ENCODE measurements at regions not wholly inside any gene's neighbourhood (a gene's known extent, or its start where the extent isn't known, plus 50 kb on each side); places are given as distances from the start of the nearest gene placed in this dataset.
A peak's percentile ranks its signal among the peaks of the same experiment; 100 is the strongest.

DNA sequence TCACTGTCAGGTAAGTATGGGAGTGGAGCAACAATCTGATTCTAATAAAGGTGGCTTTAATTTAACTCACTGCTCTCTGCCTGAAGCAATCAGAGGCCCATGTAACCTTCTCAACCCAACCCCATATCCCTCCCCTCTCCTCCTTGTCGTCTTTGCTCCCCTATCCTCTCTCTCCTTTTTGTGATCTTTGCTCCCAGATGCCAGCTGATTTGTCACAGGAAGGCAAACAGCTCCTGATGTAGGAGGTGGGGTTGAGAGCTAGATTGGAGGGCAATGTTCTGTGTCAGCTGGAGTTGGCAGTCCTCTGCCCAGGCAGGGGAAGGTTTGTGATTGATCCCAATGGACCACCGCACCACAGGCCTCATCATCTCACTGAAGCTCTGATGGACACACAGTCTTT, 101.4 kb upstream of the PIK3CG start:
- Histone ChIP-seq H3K9me3 (ENCODE audit: insufficient read depth, low read length) (no peaks in the 10 kb centered on the region), H3K36me3 (ENCODE audit: insufficient read depth, insufficient read length, low read length) (no peaks in the 10 kb centered on the region), H3K4me3 (ENCODE audit: insufficient read length, low read depth) (no peak overlapping the region), H3K27me3 (ENCODE audit: insufficient read depth, insufficient read length) (no peaks in the 10 kb centered on the region), H3K9ac (ENCODE audit: insufficient read length, low read depth) (no peak overlapping the region), H3K4me1 (ENCODE audit: insufficient read depth, insufficient read length) (no peaks in the 10 kb centered on the region)
- no peak for DNase-seq (ENCODE audit: low read depth, low spot score)
- TF ChIP-seq ZNF274 (IDR thresholded peaks at IDR 0.05; ENCODE audit: low read depth, low read length) = no peak
- no peak for TF ChIP-seq SUZ12 (IDR thresholded peaks at IDR 0.05; ENCODE audit: extremely low read depth, insufficient read depth, insufficient read length)
- TF ChIP-seq YY1 (IDR thresholded peaks at IDR 0.05; ENCODE audit: insufficient read depth, insufficient read length) = no peak

- Histone ChIP-seq H3K27me3 (ENCODE audit: insufficient read depth, insufficient read length) (no peaks in the 10 kb centered on the region), H3K4me3 (ENCODE audit: insufficient read length, low read depth) (no peak overlapping the region), H3K36me3 (ENCODE audit: insufficient read depth, insufficient read length, low read length) (no peaks in the 10 kb centered on the region), H3K4me1 (ENCODE audit: insufficient read depth, insufficient read length) (no peaks in the 10 kb centered on the region), H3K9ac (ENCODE audit: insufficient read length, low read depth) (no peak overlapping the region), H3K9me3 (ENCODE audit: insufficient read depth, low read length) (no peaks in the 10 kb centered on the region)
- no peak for DNase-seq (ENCODE audit: low read depth, low spot score)
- TF ChIP-seq YY1 (IDR thresholded peaks at IDR 0.05; ENCODE audit: insufficient read depth, insufficient read length) (peak; percentile 22), SUZ12 (IDR thresholded peaks at IDR 0.05; ENCODE audit: extremely low read depth, insufficient read depth, insufficient read length) (no peak)
These were observed 99.2 kb upstream of the PIK3CG start for GRCh38 chr7:106765727-106766355.

DNA sequence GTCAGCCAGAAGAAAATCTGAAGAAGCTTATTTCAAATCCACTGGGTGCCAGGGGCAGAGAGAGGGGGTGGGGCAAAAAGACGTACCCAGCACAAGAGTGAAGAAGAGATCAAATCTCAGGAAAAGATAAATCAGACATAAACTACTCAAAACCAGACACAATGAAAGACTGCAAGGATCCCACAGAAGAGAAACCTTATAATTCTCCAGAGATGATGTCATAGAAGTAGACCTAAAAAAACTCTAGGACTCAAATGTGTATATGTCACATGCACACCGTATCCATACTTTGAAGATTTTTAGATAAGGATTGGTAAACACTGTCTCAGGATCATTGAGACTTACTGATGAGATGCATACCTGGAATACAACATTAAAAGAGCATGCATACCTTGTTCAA, 98.5 kb upstream of the PIK3CG start:
- Histone ChIP-seq H3K9ac (ENCODE audit: insufficient read length, low read depth) (no peak overlapping the region), H3K27me3 (ENCODE audit: insufficient read depth, insufficient read length) (no peaks in the 10 kb centered on the region), H3K4me1 (ENCODE audit: insufficient read depth, insufficient read length) (no peaks in the 10 kb centered on the region), H3K9me3 (ENCODE audit: insufficient read depth, low read length) (no peaks in the 10 kb centered on the region), H3K36me3 (ENCODE audit: insufficient read depth, insufficient read length, low read length) (no peaks in the 10 kb centered on the region), H3K4me3 (ENCODE audit: insufficient read length, low read depth) (no peak overlapping the region)
- no peak for DNase-seq (ENCODE audit: low read depth, low spot score)
- no peak for TF ChIP-seq ZNF274 (IDR thresholded peaks at IDR 0.05; ENCODE audit: low read depth, low read length)

GRCh38 chr7:106767078-106767477, 98.0 kb upstream of the PIK3CG start:
- H3K4me3 ChIP-seq (ENCODE audit: insufficient read length, low read depth) = no peak overlapping the region

GRCh38 chr7:106767498-106768323, 97.4 kb upstream of the PIK3CG start:
- H3K36me3 ChIP-seq (ENCODE audit: insufficient read depth, insufficient read length, low read length) = no peaks in the 10 kb centered on the region
- H3K9me3 ChIP-seq (ENCODE audit: insufficient read depth, low read length) = no peaks in the 10 kb centered on the region
- H3K27me3 ChIP-seq (ENCODE audit: insufficient read depth, insufficient read length) = no peaks in the 10 kb centered on the region
- DNase-seq (ENCODE audit: low read depth, low spot score) = no peak
- TF ChIP-seq SUZ12 (IDR thresholded peaks at IDR 0.05; ENCODE audit: extremely low read depth, insufficient read depth, insufficient read length) = no peak
- no peak for TF ChIP-seq ZNF274 (IDR thresholded peaks at IDR 0.05; ENCODE audit: low read depth, low read length)
- TF ChIP-seq YY1 (IDR thresholded peaks at IDR 0.05; ENCODE audit: insufficient read depth, insufficient read length) = no peak
- H3K4me3 ChIP-seq (ENCODE audit: insufficient read length, low read depth) = no peak overlapping the region
- no peak overlapping the region for H3K9ac ChIP-seq (ENCODE audit: insufficient read length, low read depth)
- no peaks in the 10 kb centered on the region for H3K4me1 ChIP-seq (ENCODE audit: insufficient read depth, insufficient read length)

More at GRCh38 chr7:106767078-106767477, 98.0 kb upstream of the PIK3CG start:
- H3K9ac ChIP-seq (ENCODE audit: insufficient read length, low read depth) = no peak overlapping the region
- no peaks in the 10 kb centered on the region for H3K4me1 ChIP-seq (ENCODE audit: insufficient read depth, insufficient read length)
- no peaks in the 10 kb centered on the region for H3K36me3 ChIP-seq (ENCODE audit: insufficient read depth, insufficient read length, low read length)
- H3K9me3 ChIP-seq (ENCODE audit: insufficient read depth, low read length) = no peaks in the 10 kb centered on the region
- no peaks in the 10 kb centered on the region for H3K27me3 ChIP-seq (ENCODE audit: insufficient read depth, insufficient read length)
- TF ChIP-seq ZNF274 (IDR thresholded peaks at IDR 0.05; ENCODE audit: low read depth, low read length) (no peak), SUZ12 (IDR thresholded peaks at IDR 0.05; ENCODE audit: extremely low read depth, insufficient read depth, insufficient read length) (no peak), YY1 (IDR thresholded peaks at IDR 0.05; ENCODE audit: insufficient read depth, insufficient read length) (no peak)
- DNase-seq (ENCODE audit: low read depth, low spot score) = no peak

DNA sequence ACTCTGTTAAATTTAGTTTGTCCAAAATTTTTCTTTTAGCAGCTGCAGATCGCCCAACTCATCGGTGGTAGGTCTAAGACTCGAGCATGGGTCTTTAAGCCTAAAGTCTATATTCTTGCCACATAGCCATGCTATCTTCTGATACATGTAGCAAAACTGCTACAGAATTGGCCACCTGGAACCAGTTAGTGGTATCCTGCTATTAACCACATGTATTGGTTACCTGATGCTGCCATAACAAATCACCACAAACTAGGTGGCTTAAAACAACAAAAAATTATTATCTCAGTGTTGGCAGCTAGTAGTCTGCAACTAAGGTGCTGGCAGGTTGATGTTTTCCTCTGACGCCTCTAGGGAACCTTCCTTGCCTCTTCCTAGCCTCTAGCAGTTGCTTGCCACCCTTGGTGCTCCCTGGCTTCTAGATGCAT, 96.7 kb upstream of the PIK3CG start:
- no peaks in the 10 kb centered on the region for H3K4me1 ChIP-seq (ENCODE audit: insufficient read depth, insufficient read length)
- no peaks in the 10 kb centered on the region for H3K9me3 ChIP-seq (ENCODE audit: insufficient read depth, low read length)
- no peak overlapping the region for H3K9ac ChIP-seq (ENCODE audit: insufficient read length, low read depth)
- TF ChIP-seq SUZ12 (IDR thresholded peaks at IDR 0.05; ENCODE audit: extremely low read depth, insufficient read depth, insufficient read length) = no peak
- TF ChIP-seq ZNF274 (IDR thresholded peaks at IDR 0.05; ENCODE audit: low read depth, low read length) = no peak
- no peak for TF ChIP-seq YY1 (IDR thresholded peaks at IDR 0.05; ENCODE audit: insufficient read depth, insufficient read length)
- H3K27me3 ChIP-seq (ENCODE audit: insufficient read depth, insufficient read length) = no peaks in the 10 kb centered on the region
- DNase-seq (ENCODE audit: low read depth, low spot score) = no peak
- no peaks in the 10 kb centered on the region for H3K36me3 ChIP-seq (ENCODE audit: insufficient read depth, insufficient read length, low read length)
- no peak overlapping the region for H3K4me3 ChIP-seq (ENCODE audit: insufficient read length, low read depth)

DNA sequence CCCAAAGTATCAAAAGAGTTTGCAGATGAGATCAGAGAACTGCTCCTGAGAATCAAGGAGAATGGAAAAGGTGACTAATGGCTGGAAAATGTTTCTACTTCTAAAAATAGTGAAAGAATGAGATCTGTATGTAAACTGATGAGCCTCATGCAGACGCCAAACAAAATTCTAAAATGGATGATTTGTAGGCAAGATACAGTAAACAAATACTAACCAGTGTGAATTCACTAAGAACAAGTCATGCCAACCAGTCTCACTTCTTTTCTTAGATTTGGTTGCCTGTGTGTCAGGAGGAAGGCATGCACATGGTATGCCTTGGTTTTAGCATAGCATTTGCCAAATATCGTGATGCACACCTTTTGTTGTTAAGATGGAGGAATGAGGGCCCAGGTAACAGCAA, 94.9 kb upstream of the PIK3CG start:
- no peak overlapping the region for H3K9ac ChIP-seq (ENCODE audit: insufficient read length, low read depth)
- H3K4me3 ChIP-seq (ENCODE audit: insufficient read length, low read depth) = no peak overlapping the region
- H3K36me3 ChIP-seq (ENCODE audit: insufficient read depth, insufficient read length, low read length) = no peaks in the 10 kb centered on the region
- no peaks in the 10 kb centered on the region for H3K4me1 ChIP-seq (ENCODE audit: insufficient read depth, insufficient read length)
- no peaks in the 10 kb centered on the region for H3K9me3 ChIP-seq (ENCODE audit: insufficient read depth, low read length)
- TF ChIP-seq SUZ12 (IDR thresholded peaks at IDR 0.05; ENCODE audit: extremely low read depth, insufficient read depth, insufficient read length) = no peak
- TF ChIP-seq YY1 (IDR thresholded peaks at IDR 0.05; ENCODE audit: insufficient read depth, insufficient read length) = no peak
- no peak for TF ChIP-seq ZNF274 (IDR thresholded peaks at IDR 0.05; ENCODE audit: low read depth, low read length)
- no peaks in the 10 kb centered on the region for H3K27me3 ChIP-seq (ENCODE audit: insufficient read depth, insufficient read length)
- no peak for DNase-seq (ENCODE audit: low read depth, low spot score)
